ENCODE measurements at regions not wholly inside any gene's neighbourhood (a gene's known extent, or its start where the extent isn't known, plus 50 kb on each side); places are given as distances from the start of the nearest gene placed in this dataset.

DNA sequence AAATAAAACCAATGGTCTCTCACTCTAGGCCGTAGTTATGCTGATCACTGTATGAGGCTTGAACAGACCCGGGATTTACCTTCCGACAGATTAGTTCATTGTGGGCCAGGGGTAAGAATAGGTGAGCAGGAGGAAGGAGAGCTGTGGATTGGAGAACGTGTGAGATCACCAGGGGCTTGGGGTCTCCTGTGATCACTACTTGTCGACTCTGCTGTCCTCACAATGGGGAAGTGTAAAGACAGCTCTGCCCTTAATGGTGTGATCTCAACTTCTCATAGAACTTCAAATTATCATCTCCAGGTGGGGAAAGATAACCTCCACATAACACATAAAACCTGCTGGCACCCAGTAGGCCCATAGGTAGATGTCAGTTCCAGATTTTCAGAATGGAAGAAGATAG is 56.2 kb upstream of the RPS6KA3 start:
- TF ChIP-seq, protein P1, sequence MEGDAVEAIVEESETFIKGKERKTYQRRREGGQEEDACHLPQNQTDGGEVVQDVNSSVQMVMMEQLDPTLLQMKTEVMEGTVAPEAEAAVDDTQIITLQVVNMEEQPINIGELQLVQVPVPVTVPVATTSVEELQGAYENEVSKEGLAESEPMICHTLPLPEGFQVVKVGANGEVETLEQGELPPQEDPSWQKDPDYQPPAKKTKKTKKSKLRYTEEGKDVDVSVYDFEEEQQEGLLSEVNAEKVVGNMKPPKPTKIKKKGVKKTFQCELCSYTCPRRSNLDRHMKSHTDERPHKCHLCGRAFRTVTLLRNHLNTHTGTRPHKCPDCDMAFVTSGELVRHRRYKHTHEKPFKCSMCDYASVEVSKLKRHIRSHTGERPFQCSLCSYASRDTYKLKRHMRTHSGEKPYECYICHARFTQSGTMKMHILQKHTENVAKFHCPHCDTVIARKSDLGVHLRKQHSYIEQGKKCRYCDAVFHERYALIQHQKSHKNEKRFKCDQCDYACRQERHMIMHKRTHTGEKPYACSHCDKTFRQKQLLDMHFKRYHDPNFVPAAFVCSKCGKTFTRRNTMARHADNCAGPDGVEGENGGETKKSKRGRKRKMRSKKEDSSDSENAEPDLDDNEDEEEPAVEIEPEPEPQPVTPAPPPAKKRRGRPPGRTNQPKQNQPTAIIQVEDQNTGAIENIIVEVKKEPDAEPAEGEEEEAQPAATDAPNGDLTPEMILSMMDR (conservative IDR thresholded peaks at IDR 0.05 in 1 of 2, IDR thresholded peaks at IDR 0.05 in 1 of 2; ENCODE audit: extremely low read depth in 1 of 2, insufficient read depth in 1 of 2, low read depth in 1 of 2, low read length in 2 of 2), result no peak
- TF ChIP-seq EZH2 (IDR thresholded peaks at IDR 0.05; ENCODE audit: borderline replicate concordance, low read length), result no peak

Measured in mammary epithelial cell (primary cell).